Bronchial epithelial cell (primary cell): ENCODE measurements at regions not wholly inside any gene's neighbourhood (a gene's known extent, or its start where the extent isn't known, plus 50 kb on each side); places are given as distances from the start of the nearest gene placed in this dataset.

Experiments used
- DNase-seq: peaks from one replicate; pipeline ENCODE4 v3.0.0-alpha.2; 2010; ENCODE audit warnings: low read depth
- FAIRE-seq: peaks from 2 replicates; lab custom pipeline; 2011; peaks lifted over from hg19 to GRCh38; lab: Jason Lieb, UNC
- H3K27me3 ChIP-seq: 2 replicates; pipeline ENCODE4 v1.5.1; 2011; ENCODE audit warnings: low read length; ENCODE audit not compliant: control insufficient read depth, insufficient read depth
- H3K36me3 ChIP-seq: 2 replicates; pipeline ENCODE4 v1.5.1; 2011; ENCODE audit warnings: low read length; ENCODE audit not compliant: control insufficient read depth, insufficient read depth
- H3K4me3 ChIP-seq: 2 replicates; pipeline ENCODE4 v1.5.1; 2011; ENCODE audit warnings: mild to moderate bottlenecking, low read depth, low read length, control low read depth
- TF ChIP-seq, protein P1 (sequence below): IDR thresholded peaks from 2 replicates; pipeline ENCODE4 v1.5.1; 2011; ENCODE audit warnings: mild to moderate bottlenecking, moderate library complexity, low read length, control low read depth, inconsistent platforms; ENCODE audit not compliant: insufficient read depth, severe bottlenecking

DNA sequence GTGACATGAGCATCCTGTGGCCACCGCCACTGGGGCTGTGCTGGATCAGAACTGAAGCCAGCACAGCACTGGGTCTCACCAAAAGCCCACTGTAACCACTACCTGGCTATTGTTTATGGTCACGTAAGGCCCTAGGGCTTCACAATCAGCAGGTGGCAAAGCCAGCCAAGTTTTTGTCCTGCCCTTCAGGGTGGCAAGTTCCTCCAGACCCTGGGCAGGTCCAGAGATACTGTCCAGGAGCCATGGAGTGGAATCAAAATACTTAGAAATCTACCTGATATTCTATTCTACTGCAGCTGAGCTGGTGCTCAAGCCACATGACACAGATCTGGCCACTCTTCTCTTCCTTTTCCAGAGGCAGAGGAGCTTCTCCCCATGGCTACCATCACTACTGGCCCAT, 121.2 kb upstream of the CXXC4 start:
- FAIRE-seq (no peak), DNase-seq (no peak)
- H3K27me3 ChIP-seq: no peaks in the 10 kb centered on the region
- no peak overlapping the region for H3K4me3 ChIP-seq
- H3K36me3 ChIP-seq: no peaks in the 10 kb centered on the region
- TF ChIP-seq, protein P1, sequence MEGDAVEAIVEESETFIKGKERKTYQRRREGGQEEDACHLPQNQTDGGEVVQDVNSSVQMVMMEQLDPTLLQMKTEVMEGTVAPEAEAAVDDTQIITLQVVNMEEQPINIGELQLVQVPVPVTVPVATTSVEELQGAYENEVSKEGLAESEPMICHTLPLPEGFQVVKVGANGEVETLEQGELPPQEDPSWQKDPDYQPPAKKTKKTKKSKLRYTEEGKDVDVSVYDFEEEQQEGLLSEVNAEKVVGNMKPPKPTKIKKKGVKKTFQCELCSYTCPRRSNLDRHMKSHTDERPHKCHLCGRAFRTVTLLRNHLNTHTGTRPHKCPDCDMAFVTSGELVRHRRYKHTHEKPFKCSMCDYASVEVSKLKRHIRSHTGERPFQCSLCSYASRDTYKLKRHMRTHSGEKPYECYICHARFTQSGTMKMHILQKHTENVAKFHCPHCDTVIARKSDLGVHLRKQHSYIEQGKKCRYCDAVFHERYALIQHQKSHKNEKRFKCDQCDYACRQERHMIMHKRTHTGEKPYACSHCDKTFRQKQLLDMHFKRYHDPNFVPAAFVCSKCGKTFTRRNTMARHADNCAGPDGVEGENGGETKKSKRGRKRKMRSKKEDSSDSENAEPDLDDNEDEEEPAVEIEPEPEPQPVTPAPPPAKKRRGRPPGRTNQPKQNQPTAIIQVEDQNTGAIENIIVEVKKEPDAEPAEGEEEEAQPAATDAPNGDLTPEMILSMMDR: no peak

DNA sequence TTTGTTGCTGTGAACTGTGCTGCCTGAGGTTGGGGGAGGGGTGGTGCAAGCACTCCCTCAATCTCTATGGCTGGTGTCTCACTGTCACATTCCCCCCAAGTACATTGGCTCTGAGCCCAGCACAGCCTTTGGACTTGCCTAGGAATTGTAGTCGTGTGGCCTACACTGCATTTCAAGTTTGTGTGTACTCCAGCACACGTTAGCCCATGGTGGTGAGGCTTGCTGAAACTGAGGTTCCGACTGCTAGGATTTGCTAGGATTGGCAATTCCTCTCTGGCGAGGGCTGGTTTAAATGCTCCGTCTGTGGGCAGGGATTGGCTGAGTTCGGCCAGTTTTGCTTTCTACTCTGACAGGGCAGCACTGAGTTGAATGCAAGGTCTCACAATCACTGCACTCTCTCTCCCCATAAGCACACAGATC, 121.7 kb upstream of the CXXC4 start:
- no peak for DNase-seq
- no peak overlapping the region for H3K4me3 ChIP-seq
- H3K27me3 ChIP-seq: no peaks in the 10 kb centered on the region
- FAIRE-seq: peak; percentile 79
- no peaks in the 10 kb centered on the region for H3K36me3 ChIP-seq
- TF ChIP-seq, protein P1: no peak

DNA sequence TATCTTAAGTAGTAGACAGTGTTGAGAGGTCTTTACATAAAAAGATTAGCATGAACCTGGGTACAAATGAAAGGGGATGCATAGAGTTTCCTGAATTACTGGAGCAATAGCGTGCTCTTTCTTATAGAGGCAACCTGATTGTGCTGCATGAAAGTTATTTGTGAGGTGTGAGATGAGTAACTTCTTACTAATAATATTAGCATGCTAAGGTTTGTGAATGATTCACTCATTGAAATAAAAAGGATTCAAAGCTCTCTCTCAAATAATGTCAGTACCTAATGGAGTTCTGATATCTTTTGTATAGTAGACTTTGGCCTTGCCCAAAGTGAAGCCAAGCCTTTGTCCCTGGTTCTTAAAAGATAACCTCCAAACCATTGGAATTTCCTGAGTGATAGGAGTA, 131.0 kb upstream of the CXXC4 start:
- no peaks in the 10 kb centered on the region for H3K27me3 ChIP-seq
- no peak overlapping the region for H3K4me3 ChIP-seq
- TF ChIP-seq, protein P1: no peak
- DNase-seq (peak; percentile 73), FAIRE-seq (no peak)
- no peaks in the 10 kb centered on the region for H3K36me3 ChIP-seq

GRCh38 chr4:104629601-104630000, 134.9 kb upstream of the CXXC4 start:
- FAIRE-seq: no peak
- TF ChIP-seq, protein P1: no peak
- Histone ChIP-seq H3K4me3 (no peak overlapping the region), H3K36me3 (no peaks in the 10 kb centered on the region), H3K27me3 (no peaks in the 10 kb centered on the region)
- peak; percentile 67 for DNase-seq

GRCh38 chr4:104630272-104630671, 135.6 kb upstream of the CXXC4 start:
- Histone ChIP-seq H3K27me3 (no peaks in the 10 kb centered on the region), H3K36me3 (no peaks in the 10 kb centered on the region), H3K4me3 (no peak overlapping the region)
- DNase-seq (no peak), FAIRE-seq (no peak)
- TF ChIP-seq, protein P1: no peak

DNA sequence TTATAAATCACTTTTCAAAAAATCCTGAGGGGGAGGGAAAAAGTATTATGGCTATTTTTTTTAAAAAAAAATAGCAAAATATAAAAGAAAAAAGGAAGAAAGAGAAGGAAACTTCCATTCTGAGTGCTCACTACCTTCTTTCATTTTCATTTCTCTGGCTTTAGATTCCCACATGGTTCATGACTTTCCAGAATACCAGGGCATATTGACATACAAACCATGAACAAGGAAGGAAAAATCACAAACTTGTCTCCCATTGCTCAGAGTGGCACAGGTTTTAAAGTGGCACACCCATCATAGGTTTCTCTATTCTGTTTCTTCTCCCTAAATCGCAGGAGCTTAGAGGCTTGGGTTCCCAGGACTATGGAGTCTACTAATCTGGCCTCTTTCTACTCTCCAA, 136.3 kb upstream of the CXXC4 start:
- FAIRE-seq: no peak
- TF ChIP-seq, protein P1: no peak
- H3K27me3 ChIP-seq: no peaks in the 10 kb centered on the region
- no peak overlapping the region for H3K4me3 ChIP-seq
- H3K36me3 ChIP-seq: no peaks in the 10 kb centered on the region
- no peak for DNase-seq
